Endothelial cell of umbilical vein (primary cell): ENCODE measurements at regions not wholly inside any gene's neighbourhood (a gene's known extent, or its start where the extent isn't known, plus 50 kb on each side); places are given as distances from the start of the nearest gene placed in this dataset.

Source experiments
- BruUV-seq: library from RNA; stranded (reverse); fragments of 400-500 nt; replicated peaks from 2 replicates; lab custom pipeline; 2021; lab: Mats Ljungman, UMichigan
- CTCF ChIA-PET: fragments of 300-600, 350-600 bp; sonication (Branson Sonifier 250); formaldehyde crosslinking; loops from one replicate; lab custom pipeline; 2021; ENCODE audit warnings: antibody characterized with exemption, inconsistent platforms; lab: Charles Lee
- POLR2A ChIA-PET: fragments of 300-600, 350-600 bp; sonication (Branson Sonifier 250); formaldehyde crosslinking; loops from one replicate; lab custom pipeline; 2021; ENCODE audit warnings: antibody characterized with exemption, inconsistent platforms; lab: Charles Lee
- DNase-seq: peaks from one replicate; pipeline ENCODE4 v3.0.0-alpha.2; 2011; ENCODE audit warnings: low read depth, low spot score
- FAIRE-seq: peaks from 2 replicates; lab custom pipeline; 2011; peaks lifted over from hg19 to GRCh38; lab: Jason Lieb, UNC
- H2AFZ ChIP-seq: 2 replicates; pipeline ENCODE4 v1.6.0; 2012; ENCODE audit warnings: low read depth, low read length, control low read depth, inconsistent platforms
- H3K27ac ChIP-seq: 2 replicates; pipeline ENCODE4 v1.5.1; 2011; ENCODE audit warnings: low read depth, mild to moderate bottlenecking, control low read depth, low read length, moderate library complexity; ENCODE audit not compliant: insufficient read depth
- H3K27me3 ChIP-seq, 2 experiments: 2 replicates each; pipeline versions ENCODE4 v1.6.0 to v1.6.1; 2011; ENCODE audit warnings: low read length in 2 of 2, mixed read lengths in 1 of 2; ENCODE audit not compliant: control insufficient read depth in 2 of 2, insufficient read depth in 2 of 2
- H3K36me3 ChIP-seq, 2 experiments: 2 replicates in 1 of 2; 3 replicates in 1 of 2; pipeline ENCODE4 v1.5.1; 2011; ENCODE audit warnings: low read length in 2 of 2, mild to moderate bottlenecking in 1 of 2, moderate library complexity in 1 of 2; ENCODE audit not compliant: control insufficient read depth in 2 of 2, insufficient read depth in 2 of 2; ENCODE audit errors: extremely low read depth in 1 of 2
- H3K4me1 ChIP-seq: 3 replicates; pipeline ENCODE4 v1.5.1; 2011; ENCODE audit warnings: mild to moderate bottlenecking, low read length; ENCODE audit not compliant: control insufficient read depth, insufficient read depth; ENCODE audit errors: extremely low read depth
- H3K4me2 ChIP-seq: 2 replicates; pipeline ENCODE4 v1.6.1; 2011; ENCODE audit warnings: low read length, control low read depth, mixed read lengths; ENCODE audit not compliant: insufficient read depth
- H3K4me3 ChIP-seq, 3 experiments: fragments of 200-600 bp in 1 of 3; sonication (generic), shearing (Covaris generic) in 1 of 3; replicated peaks in 1 of 3; 2 replicates each; pipeline ENCODE4 v1.5.1; 2011 to 2016; ENCODE audit warnings: control low read depth in 3 of 3, low read length in 3 of 3, mild to moderate bottlenecking in 2 of 3, inconsistent platforms in 1 of 3, low read depth in 1 of 3, moderate library complexity in 1 of 3; ENCODE audit not compliant: insufficient read depth in 1 of 3
- H3K79me2 ChIP-seq: 2 replicates; pipeline ENCODE4 v1.6.0; 2012; ENCODE audit warnings: low read length, inconsistent platforms; ENCODE audit not compliant: control insufficient read depth, insufficient read depth
- H3K9ac ChIP-seq: replicated peaks from 2 replicates; pipeline ENCODE3; 2011; ENCODE audit warnings: low read length, control low read depth; ENCODE audit not compliant: insufficient read depth; ENCODE audit errors: extremely low read depth
- H3K9me1 ChIP-seq: replicated peaks from 3 replicates; pipeline ENCODE4 v1.6.0; 2011; ENCODE audit warnings: mild to moderate bottlenecking, low read length; ENCODE audit not compliant: control insufficient read depth, insufficient read depth; ENCODE audit errors: extremely low read depth
- H3K9me3 ChIP-seq: replicated peaks from 2 replicates; pipeline ENCODE4 v1.5.1; 2012; ENCODE audit warnings: low read length, inconsistent platforms; ENCODE audit not compliant: control insufficient read depth, insufficient read depth
- H4K20me1 ChIP-seq: replicated peaks from 2 replicates; pipeline ENCODE3; 2011; ENCODE audit warnings: mild to moderate bottlenecking, low read length; ENCODE audit not compliant: control insufficient read depth, insufficient read depth; ENCODE audit errors: extremely low read depth
- CTCF ChIP-seq, 2 donors: IDR thresholded peaks; 1 replicate in 1 of 2; 2 replicates in 1 of 2; pipeline ENCODE4 v1.5.1; 2011; ENCODE audit warnings: low read length in 2 of 2, mild to moderate bottlenecking in 2 of 2, moderate library complexity in 2 of 2, control low read depth in 1 of 2, inconsistent platforms in 1 of 2, low read depth in 1 of 2; ENCODE audit not compliant: insufficient read depth in 1 of 2; ENCODE audit errors: extremely low read depth in 1 of 2
- EZH2 ChIP-seq: IDR thresholded peaks from 2 replicates; pipeline ENCODE4 v1.6.1; 2012; ENCODE audit warnings: borderline replicate concordance, low read depth, mild to moderate bottlenecking, moderate library complexity, low read length, inconsistent platforms; ENCODE audit not compliant: severe bottlenecking
- FOS ChIP-seq: IDR thresholded peaks from 2 replicates; pipeline ENCODE4 v1.6.1; 2011; ENCODE audit warnings: mild to moderate bottlenecking, low read length, moderate library complexity, borderline replicate concordance; ENCODE audit not compliant: insufficient read depth
- GATA2 ChIP-seq: IDR thresholded peaks from 2 replicates; pipeline ENCODE4 v1.7.0; 2011; ENCODE audit warnings: low read depth, mild to moderate bottlenecking, moderate library complexity, mixed read lengths, low read length; ENCODE audit not compliant: insufficient read length, insufficient read depth
- JUN ChIP-seq: IDR thresholded peaks from 2 replicates; pipeline ENCODE4 v1.6.1; 2011; ENCODE audit warnings: borderline replicate concordance, low read depth; ENCODE audit not compliant: insufficient read length, insufficient read depth
- MAX ChIP-seq: IDR thresholded peaks from 2 replicates; pipeline ENCODE4 v1.6.1; 2011; ENCODE audit not compliant: insufficient read depth, insufficient read length
- MYC ChIP-seq: IDR thresholded peaks from one replicate; pipeline ENCODE4 v1.6.1; 2011; ENCODE audit warnings: mild to moderate bottlenecking, low read depth, low read length
- POLR2A ChIP-seq: IDR thresholded peaks from 2 replicates; pipeline ENCODE4 v1.6.1; 2012; ENCODE audit warnings: low read depth, mild to moderate bottlenecking, control low read depth, low read length
- POLR2AphosphoS5 ChIP-seq: IDR thresholded peaks from 2 replicates; pipeline ENCODE4 v1.6.1; 2012; ENCODE audit warnings: low read depth, mild to moderate bottlenecking, control low read depth, low read length, moderate library complexity; ENCODE audit not compliant: insufficient read depth
- dilution Hi-C: fragments of 300-500 bp; cut with MboI; formaldehyde crosslinking; loops from one replicate; pipeline ENCODE4 v1.15.0; 2019; ENCODE audit warnings: low sequenced_read_pairs; ENCODE audit not compliant: extremely low pct_ligation_motif_present
- intact Hi-C: fragments of 100-400 bp; cut with micrococcal nuclease; formaldehyde crosslinking; loops from one replicate; pipeline ENCODE4 v1.10.0; 2022

- FAIRE-seq (no peak), DNase-seq (no peak)
- no peaks in the 10 kb centered on the region for H3K27me3 ChIP-seq
- H3K9ac ChIP-seq, result no peak overlapping the region
- no peaks in the 10 kb centered on the region for H3K9me1 ChIP-seq
- H3K36me3 ChIP-seq, result no peaks in the 10 kb centered on the region
- no peak overlapping the region for H3K4me3 ChIP-seq
- no peak overlapping the region for H2AFZ ChIP-seq
- dilution Hi-C loops (no loop called here), intact Hi-C loops (no loop called here)
- no peaks in the 10 kb centered on the region for H3K4me1 ChIP-seq
- no peaks in the 10 kb centered on the region for H3K9me3 ChIP-seq
- no TSS peak for BruUV-seq
- H3K27ac ChIP-seq, result no peak overlapping the region
- TF ChIP-seq GATA2 (no peak), MAX (no peak), FOS (no peak), EZH2 (no peak), POLR2AphosphoS5 (no peak), MYC (no peak)
- no peaks in the 10 kb centered on the region for H3K79me2 ChIP-seq
- H4K20me1 ChIP-seq, result no peaks in the 10 kb centered on the region
- ChIA-PET POLR2A (no interaction called here), CTCF (no interaction called here)
- no peak overlapping the region for H3K4me2 ChIP-seq
Observed at GRCh38 chr2:53536583-53537361, 230.8 kb upstream of the CHAC2 start.

GRCh38 chr2:53535234-53535840, 232.3 kb upstream of the CHAC2 start:
- H3K4me3 ChIP-seq, result no peak overlapping the region
- no peaks in the 10 kb centered on the region for H3K4me1 ChIP-seq
- no peak overlapping the region for H3K9ac ChIP-seq
- no peaks in the 10 kb centered on the region for H3K79me2 ChIP-seq
- no peaks in the 10 kb centered on the region for H3K36me3 ChIP-seq
- FAIRE-seq, result no peak
- intact Hi-C loops, result no loop called here
- no peaks in the 10 kb centered on the region for H3K27me3 ChIP-seq
- dilution Hi-C loops, result no loop called here
- no peak overlapping the region for H2AFZ ChIP-seq
- no peak overlapping the region for H3K4me2 ChIP-seq
- H3K9me3 ChIP-seq, result no peaks in the 10 kb centered on the region
- no peaks in the 10 kb centered on the region for H3K9me1 ChIP-seq
- no peak for TF ChIP-seq JUN
- TF ChIP-seq CTCF (IDR thresholded peaks at IDR 0.05; ENCODE audit: extremely low read depth in 1 of 2, insufficient read depth in 1 of 2, low read depth in 1 of 2, low read length in 2 of 2), result no peak
- no peak for TF ChIP-seq POLR2AphosphoS5
- TF ChIP-seq FOS, result no peak
- TF ChIP-seq GATA2, result no peak
- TF ChIP-seq MYC, result no peak
- no peak for TF ChIP-seq POLR2A
- no peak for TF ChIP-seq MAX
- TF ChIP-seq EZH2, result no peak
- no TSS peak for BruUV-seq
- no peak for DNase-seq
- H3K27ac ChIP-seq, result no peak overlapping the region
- POLR2A ChIA-PET, result no interaction called here
- CTCF ChIA-PET, result no interaction called here
- no peaks in the 10 kb centered on the region for H4K20me1 ChIP-seq
